IPS-NIHi11 (cell line): ENCODE measurements at regions not wholly inside any gene's neighbourhood (a gene's known extent, or its start where the extent isn't known, plus 50 kb on each side); places are given as distances from the start of the nearest gene placed in this dataset.
"Not testable (repeated sequence)": the region's sequence is repeated elsewhere in the genome, so short reads cannot be mapped to it uniquely, and the experiment has no call there.

Experiments used
- DNase-seq: peaks from one replicate; pipeline ENCODE4 v3.0.0; 2012; ENCODE audit warnings: mixed read lengths, low spot score

GRCh38 chr10:6925146-6925545 is 345.1 kb upstream of the PRKCQ start:
- no peak for DNase-seq

DNA sequence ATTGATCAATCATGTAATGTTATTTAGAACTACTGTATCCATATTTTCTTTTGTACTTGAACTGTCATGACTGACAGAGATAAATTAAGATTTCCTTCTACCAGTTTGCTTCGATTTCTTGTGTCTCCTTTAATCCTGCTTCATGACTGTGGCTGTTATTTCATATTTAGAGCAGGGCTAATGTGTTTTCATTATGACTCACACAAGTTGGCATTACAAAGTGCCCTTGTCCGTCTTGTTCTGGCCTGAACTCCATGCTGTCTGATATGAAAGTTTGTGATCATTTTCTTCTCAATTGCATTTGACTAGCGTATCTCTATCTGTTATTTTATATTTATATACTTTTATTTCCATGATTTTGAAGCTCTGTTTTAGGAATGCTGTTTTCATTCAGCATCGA is 344.1 kb upstream of the PRKCQ start:
- no peak for DNase-seq

DNA sequence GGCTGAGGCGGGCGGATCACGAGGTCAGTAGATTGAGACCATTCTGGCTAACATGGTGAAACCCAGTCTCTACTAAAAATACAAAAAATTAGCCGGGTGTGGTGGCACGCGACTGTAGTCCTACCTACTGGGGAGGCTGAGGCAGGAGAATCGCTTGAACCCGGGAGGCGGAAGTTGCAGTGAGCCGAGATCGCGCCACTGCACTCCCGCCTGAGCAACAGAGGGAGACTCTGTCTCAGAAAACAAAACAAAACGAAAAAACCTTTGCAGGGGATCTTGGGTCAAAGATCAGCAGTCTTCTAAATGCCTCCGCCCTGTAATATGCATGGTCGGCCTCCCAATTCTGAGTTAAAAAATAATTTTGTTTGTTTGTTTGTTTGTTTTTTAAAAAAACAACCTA is 340.9 kb upstream of the PRKCQ start:
- not testable (repeated sequence) for DNase-seq

GRCh38 chr10:6920072-6921019 is 340.3 kb upstream of the PRKCQ start:
- peak; percentile 76 for DNase-seq

GRCh38 chr10:6919077-6919476 is 339.0 kb upstream of the PRKCQ start:
- no peak for DNase-seq

- peak; percentile 46 for DNase-seq
Observed at GRCh38 chr10:6918305-6918704, 338.2 kb upstream of the PRKCQ start.

DNA sequence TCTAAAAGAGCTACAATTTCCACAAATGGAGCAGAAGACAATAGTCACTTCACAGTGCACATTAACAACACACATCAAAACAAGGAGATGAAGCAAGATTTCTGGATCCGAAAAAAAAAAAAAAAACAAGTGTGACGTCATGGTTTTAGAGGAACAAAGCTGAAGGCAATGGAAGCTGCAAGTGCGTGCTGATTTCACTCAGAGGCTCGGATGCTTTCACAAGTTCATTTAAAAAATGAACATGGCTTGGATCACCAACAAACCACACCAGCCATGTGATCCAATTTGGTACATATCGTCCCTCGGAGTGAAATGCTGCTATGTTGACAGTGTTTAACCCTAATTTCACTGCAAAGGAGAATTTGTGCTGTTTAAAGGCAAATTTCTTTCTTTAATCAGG is 337.0 kb upstream of the PRKCQ start:
- no peak for DNase-seq

- DNase-seq, result no peak
Observed at GRCh38 chr10:6916601-6917000, 336.5 kb upstream of the PRKCQ start.

GRCh38 chr10:6915307-6915706 is 335.2 kb upstream of the PRKCQ start:
- no peak for DNase-seq

GRCh38 chr10:6912929-6913328 is 332.9 kb upstream of the PRKCQ start:
- DNase-seq, result no peak

DNA sequence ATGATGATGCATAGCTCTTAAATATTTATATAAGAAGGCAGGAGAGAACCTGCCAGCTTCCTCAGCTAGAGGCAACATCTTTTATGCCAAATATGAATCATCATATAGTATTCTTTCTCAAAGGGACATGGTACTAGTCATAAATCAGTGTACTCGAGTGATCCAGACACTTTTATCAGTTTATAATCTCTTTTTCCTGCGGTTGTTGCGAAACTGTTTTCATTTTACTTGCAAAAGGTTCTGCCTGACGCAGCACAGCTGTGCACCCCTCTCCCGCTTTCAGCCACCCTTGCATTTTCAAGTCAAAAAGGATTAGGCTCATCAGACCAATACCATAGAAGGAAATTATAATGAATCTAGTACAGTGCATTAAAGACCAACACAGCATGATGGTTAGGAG is 332.3 kb upstream of the PRKCQ start:
- no peak for DNase-seq

GRCh38 chr10:6912021-6912420 is 331.9 kb upstream of the PRKCQ start:
- no peak for DNase-seq

GRCh38 chr10:6909905-6910560 is 330.0 kb upstream of the PRKCQ start:
- no peak for DNase-seq

DNA sequence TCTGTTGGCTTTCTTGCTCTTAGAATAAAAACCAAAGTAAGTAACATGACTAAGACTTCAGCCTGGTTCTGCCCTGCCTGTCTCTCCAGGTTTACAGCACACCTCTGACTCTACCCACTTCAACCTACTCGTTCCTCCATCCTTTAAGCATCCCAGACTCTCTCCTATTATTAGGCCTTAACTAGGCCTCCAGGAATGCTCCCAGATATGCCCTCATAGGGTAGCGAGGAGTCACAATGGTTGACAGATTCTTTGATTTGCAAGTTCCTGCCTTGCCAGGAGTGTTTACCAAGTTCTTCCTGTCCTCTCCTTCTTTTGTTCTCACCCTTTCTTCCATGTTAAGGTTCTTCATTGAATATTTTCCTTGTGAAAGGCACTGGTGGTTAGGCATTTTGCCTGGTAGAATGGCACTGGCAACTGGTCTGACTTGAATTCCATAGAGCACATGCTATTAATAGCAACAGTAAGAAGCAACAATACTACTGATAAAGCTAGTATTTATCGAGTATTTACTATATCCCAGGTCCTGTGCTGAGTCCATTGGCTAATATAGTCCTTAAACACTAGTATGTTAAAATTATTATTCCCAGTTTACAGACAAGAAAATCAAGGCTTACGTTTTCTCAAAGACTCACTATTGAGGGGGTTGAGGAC is 327.9 kb upstream of the PRKCQ start:
- DNase-seq, result no peak

GRCh38 chr10:6894405-6894804 is 314.3 kb upstream of the PRKCQ start:
- no peak for DNase-seq

DNA sequence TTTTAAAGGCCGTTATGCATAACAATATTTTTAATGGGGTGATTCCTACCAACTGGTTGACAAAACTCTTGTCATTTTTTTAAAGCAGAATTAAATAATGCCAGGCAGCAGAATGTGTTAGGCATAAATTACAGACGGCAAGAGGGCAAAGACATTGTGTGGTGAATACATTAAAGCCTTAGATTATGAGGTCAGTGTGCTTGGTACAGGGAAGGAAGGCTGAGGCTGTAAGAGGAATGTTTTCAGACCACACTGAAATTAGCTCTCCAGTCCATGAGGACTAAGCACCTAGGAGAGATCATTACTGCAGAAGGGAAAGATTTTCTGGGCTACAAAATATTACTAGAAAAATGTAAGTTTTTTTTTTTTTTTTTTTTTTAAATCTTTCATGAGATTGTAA is 312.8 kb upstream of the PRKCQ start:
- no peak for DNase-seq

DNA sequence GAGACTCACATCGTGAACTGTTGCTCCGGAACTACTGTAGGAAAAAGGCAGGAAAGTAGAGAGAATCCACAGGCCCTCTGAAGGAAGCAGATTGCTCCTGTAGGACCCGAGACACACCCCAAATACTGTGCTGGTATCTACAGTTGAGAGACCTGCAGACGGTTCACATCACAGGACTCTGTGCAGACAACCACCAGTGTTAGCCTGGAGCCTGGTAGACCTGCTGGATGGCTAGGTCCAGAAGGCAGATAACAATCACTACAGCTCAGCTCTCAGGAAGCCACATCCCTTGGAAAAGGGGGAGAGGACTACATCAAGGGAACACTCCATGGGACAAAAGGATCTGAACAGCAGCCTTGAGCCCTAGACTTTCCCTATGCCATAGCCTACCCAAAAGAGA is 311.8 kb upstream of the PRKCQ start:
- no peak for DNase-seq

- DNase-seq, result no peak
Observed at GRCh38 chr10:6889718-6890117, 309.6 kb upstream of the PRKCQ start.

DNA sequence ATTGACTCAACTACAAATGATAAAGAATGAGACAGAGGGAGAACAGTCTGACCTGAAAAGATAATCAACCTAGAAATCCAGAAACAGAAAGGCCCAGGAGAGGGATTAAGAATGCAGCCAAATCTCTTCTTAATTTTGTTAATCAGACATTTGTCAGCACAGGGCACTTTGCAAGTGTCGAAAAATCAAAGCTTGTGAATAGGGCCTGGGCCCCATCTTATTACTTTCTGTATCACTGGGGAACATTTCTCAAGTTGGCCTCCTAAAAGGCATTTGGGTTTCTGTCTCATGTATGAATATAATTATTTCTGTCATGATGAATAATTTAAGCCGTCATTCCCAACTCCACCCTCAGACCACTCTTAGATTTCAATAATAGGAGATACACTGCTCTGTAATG is 308.4 kb upstream of the PRKCQ start:
- DNase-seq, result no peak

- no peak for DNase-seq
Observed at GRCh38 chr10:6885284-6885683, 305.2 kb upstream of the PRKCQ start.

GRCh38 chr10:6881987-6882386 is 301.9 kb upstream of the PRKCQ start:
- DNase-seq, result no peak

- DNase-seq, result peak; percentile 15
Observed at GRCh38 chr10:6877722-6878392, 297.8 kb upstream of the PRKCQ start.
